Endothelial cell of umbilical vein (primary cell): ENCODE measurements at regions not wholly inside any gene's neighbourhood (a gene's known extent, or its start where the extent isn't known, plus 50 kb on each side); places are given as distances from the start of the nearest gene placed in this dataset.

Experiments used
- BruUV-seq: library from RNA; stranded (reverse); fragments of 400-500 nt; replicated peaks from 2 replicates; lab custom pipeline; 2021; lab: Mats Ljungman, UMichigan
- CTCF ChIA-PET: fragments of 300-600, 350-600 bp; sonication (Branson Sonifier 250); formaldehyde crosslinking; loops from one replicate; lab custom pipeline; 2021; ENCODE audit warnings: antibody characterized with exemption, inconsistent platforms; lab: Charles Lee
- POLR2A ChIA-PET: fragments of 300-600, 350-600 bp; sonication (Branson Sonifier 250); formaldehyde crosslinking; loops from one replicate; lab custom pipeline; 2021; ENCODE audit warnings: antibody characterized with exemption, inconsistent platforms; lab: Charles Lee
- DNase-seq: peaks from one replicate; pipeline ENCODE4 v3.0.0-alpha.2; 2011; ENCODE audit warnings: low read depth, low spot score
- FAIRE-seq: peaks from 2 replicates; lab custom pipeline; 2011; peaks lifted over from hg19 to GRCh38; lab: Jason Lieb, UNC
- H2AFZ ChIP-seq: 2 replicates; pipeline ENCODE4 v1.6.0; 2012; ENCODE audit warnings: low read depth, low read length, control low read depth, inconsistent platforms
- H3K27ac ChIP-seq: 2 replicates; pipeline ENCODE4 v1.5.1; 2011; ENCODE audit warnings: low read depth, mild to moderate bottlenecking, control low read depth, low read length, moderate library complexity; ENCODE audit not compliant: insufficient read depth
- H3K27me3 ChIP-seq, 2 experiments: 2 replicates each; pipeline versions ENCODE4 v1.6.0 to v1.6.1; 2011; ENCODE audit warnings: low read length in 2 of 2, mixed read lengths in 1 of 2; ENCODE audit not compliant: control insufficient read depth in 2 of 2, insufficient read depth in 2 of 2
- H3K36me3 ChIP-seq, 2 experiments: 2 replicates in 1 of 2; 3 replicates in 1 of 2; pipeline ENCODE4 v1.5.1; 2011; ENCODE audit warnings: low read length in 2 of 2, mild to moderate bottlenecking in 1 of 2, moderate library complexity in 1 of 2; ENCODE audit not compliant: control insufficient read depth in 2 of 2, insufficient read depth in 2 of 2; ENCODE audit errors: extremely low read depth in 1 of 2
- H3K4me1 ChIP-seq: 3 replicates; pipeline ENCODE4 v1.5.1; 2011; ENCODE audit warnings: mild to moderate bottlenecking, low read length; ENCODE audit not compliant: control insufficient read depth, insufficient read depth; ENCODE audit errors: extremely low read depth
- H3K4me2 ChIP-seq: 2 replicates; pipeline ENCODE4 v1.6.1; 2011; ENCODE audit warnings: low read length, control low read depth, mixed read lengths; ENCODE audit not compliant: insufficient read depth
- H3K4me3 ChIP-seq, 3 experiments: fragments of 200-600 bp in 1 of 3; sonication (generic), shearing (Covaris generic) in 1 of 3; replicated peaks in 1 of 3; 2 replicates each; pipeline ENCODE4 v1.5.1; 2011 to 2016; ENCODE audit warnings: control low read depth in 3 of 3, low read length in 3 of 3, mild to moderate bottlenecking in 2 of 3, inconsistent platforms in 1 of 3, low read depth in 1 of 3, moderate library complexity in 1 of 3; ENCODE audit not compliant: insufficient read depth in 1 of 3
- H3K79me2 ChIP-seq: 2 replicates; pipeline ENCODE4 v1.6.0; 2012; ENCODE audit warnings: low read length, inconsistent platforms; ENCODE audit not compliant: control insufficient read depth, insufficient read depth
- H3K9ac ChIP-seq: replicated peaks from 2 replicates; pipeline ENCODE3; 2011; ENCODE audit warnings: low read length, control low read depth; ENCODE audit not compliant: insufficient read depth; ENCODE audit errors: extremely low read depth
- H3K9me1 ChIP-seq: replicated peaks from 3 replicates; pipeline ENCODE4 v1.6.0; 2011; ENCODE audit warnings: mild to moderate bottlenecking, low read length; ENCODE audit not compliant: control insufficient read depth, insufficient read depth; ENCODE audit errors: extremely low read depth
- H3K9me3 ChIP-seq: replicated peaks from 2 replicates; pipeline ENCODE4 v1.5.1; 2012; ENCODE audit warnings: low read length, inconsistent platforms; ENCODE audit not compliant: control insufficient read depth, insufficient read depth
- H4K20me1 ChIP-seq: replicated peaks from 2 replicates; pipeline ENCODE3; 2011; ENCODE audit warnings: mild to moderate bottlenecking, low read length; ENCODE audit not compliant: control insufficient read depth, insufficient read depth; ENCODE audit errors: extremely low read depth
- EZH2 ChIP-seq: IDR thresholded peaks from 2 replicates; pipeline ENCODE4 v1.6.1; 2012; ENCODE audit warnings: borderline replicate concordance, low read depth, mild to moderate bottlenecking, moderate library complexity, low read length, inconsistent platforms; ENCODE audit not compliant: severe bottlenecking
- FOS ChIP-seq: IDR thresholded peaks from 2 replicates; pipeline ENCODE4 v1.6.1; 2011; ENCODE audit warnings: mild to moderate bottlenecking, low read length, moderate library complexity, borderline replicate concordance; ENCODE audit not compliant: insufficient read depth
- GATA2 ChIP-seq: IDR thresholded peaks from 2 replicates; pipeline ENCODE4 v1.7.0; 2011; ENCODE audit warnings: low read depth, mild to moderate bottlenecking, moderate library complexity, mixed read lengths, low read length; ENCODE audit not compliant: insufficient read length, insufficient read depth
- JUN ChIP-seq: IDR thresholded peaks from 2 replicates; pipeline ENCODE4 v1.6.1; 2011; ENCODE audit warnings: borderline replicate concordance, low read depth; ENCODE audit not compliant: insufficient read length, insufficient read depth
- MYC ChIP-seq: IDR thresholded peaks from one replicate; pipeline ENCODE4 v1.6.1; 2011; ENCODE audit warnings: mild to moderate bottlenecking, low read depth, low read length
- POLR2A ChIP-seq: IDR thresholded peaks from 2 replicates; pipeline ENCODE4 v1.6.1; 2012; ENCODE audit warnings: low read depth, mild to moderate bottlenecking, control low read depth, low read length
- POLR2AphosphoS5 ChIP-seq: IDR thresholded peaks from 2 replicates; pipeline ENCODE4 v1.6.1; 2012; ENCODE audit warnings: low read depth, mild to moderate bottlenecking, control low read depth, low read length, moderate library complexity; ENCODE audit not compliant: insufficient read depth
- dilution Hi-C: fragments of 300-500 bp; cut with MboI; formaldehyde crosslinking; loops from one replicate; pipeline ENCODE4 v1.15.0; 2019; ENCODE audit warnings: low sequenced_read_pairs; ENCODE audit not compliant: extremely low pct_ligation_motif_present
- intact Hi-C: fragments of 100-400 bp; cut with micrococcal nuclease; formaldehyde crosslinking; loops from one replicate; pipeline ENCODE4 v1.10.0; 2022
- TF ChIP-seq, protein P1 (sequence below), 2 donors: IDR thresholded peaks; 1 replicate in 1 of 2; 2 replicates in 1 of 2; pipeline ENCODE4 v1.5.1; 2011; ENCODE audit warnings: low read length in 2 of 2, mild to moderate bottlenecking in 2 of 2, moderate library complexity in 2 of 2, control low read depth in 1 of 2, inconsistent platforms in 1 of 2, low read depth in 1 of 2; ENCODE audit not compliant: insufficient read depth in 1 of 2; ENCODE audit errors: extremely low read depth in 1 of 2
- TF ChIP-seq, protein P2 (sequence below): IDR thresholded peaks from 2 replicates; pipeline ENCODE4 v1.6.1; 2011; ENCODE audit not compliant: insufficient read depth, insufficient read length

DNA sequence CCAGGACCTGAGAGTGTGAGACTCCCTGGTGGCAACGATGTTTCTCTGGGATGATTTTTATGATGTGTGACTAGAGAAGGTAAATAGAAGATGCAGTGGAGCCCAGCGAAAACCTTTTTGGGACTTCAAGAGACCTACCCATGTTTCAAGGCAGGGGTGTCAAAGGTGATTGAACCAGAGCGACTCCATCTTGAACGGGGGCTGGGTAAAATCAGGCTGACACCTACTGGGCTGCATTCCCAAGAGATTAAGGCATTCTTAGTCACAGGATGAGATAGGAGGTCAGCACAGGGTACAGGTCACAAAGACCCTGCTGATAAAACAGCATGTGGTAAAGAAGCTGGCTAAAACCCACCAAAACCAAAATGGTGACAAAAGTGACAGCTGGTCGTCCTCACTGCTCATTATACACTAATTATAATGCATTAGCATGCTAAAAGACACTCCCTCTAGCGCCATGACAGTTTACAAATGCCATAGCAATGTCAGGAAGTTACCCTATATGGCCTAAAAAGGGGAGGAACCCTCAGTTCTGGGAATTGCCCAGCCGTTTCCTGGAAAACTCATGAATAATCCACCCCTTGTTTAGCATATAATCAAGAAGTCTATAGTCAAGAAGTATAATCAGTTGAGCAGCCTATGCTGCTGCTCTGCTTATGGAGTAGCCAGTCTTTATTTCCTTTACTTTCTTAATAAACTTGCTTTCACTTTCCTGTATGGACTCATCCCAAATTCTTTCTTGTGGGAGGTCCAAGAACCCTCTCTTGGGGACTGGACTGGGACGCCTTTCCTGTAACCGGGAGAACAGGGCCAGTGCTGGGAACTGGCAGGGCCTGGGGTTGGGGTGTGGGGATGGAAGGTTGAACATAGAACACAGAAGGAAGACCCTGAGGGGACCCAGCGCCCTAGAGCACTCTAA is 526.4 kb downstream of the QKI start:
- TF ChIP-seq JUN: no peak
- TF ChIP-seq POLR2AphosphoS5: no peak
- TF ChIP-seq, protein P1, sequence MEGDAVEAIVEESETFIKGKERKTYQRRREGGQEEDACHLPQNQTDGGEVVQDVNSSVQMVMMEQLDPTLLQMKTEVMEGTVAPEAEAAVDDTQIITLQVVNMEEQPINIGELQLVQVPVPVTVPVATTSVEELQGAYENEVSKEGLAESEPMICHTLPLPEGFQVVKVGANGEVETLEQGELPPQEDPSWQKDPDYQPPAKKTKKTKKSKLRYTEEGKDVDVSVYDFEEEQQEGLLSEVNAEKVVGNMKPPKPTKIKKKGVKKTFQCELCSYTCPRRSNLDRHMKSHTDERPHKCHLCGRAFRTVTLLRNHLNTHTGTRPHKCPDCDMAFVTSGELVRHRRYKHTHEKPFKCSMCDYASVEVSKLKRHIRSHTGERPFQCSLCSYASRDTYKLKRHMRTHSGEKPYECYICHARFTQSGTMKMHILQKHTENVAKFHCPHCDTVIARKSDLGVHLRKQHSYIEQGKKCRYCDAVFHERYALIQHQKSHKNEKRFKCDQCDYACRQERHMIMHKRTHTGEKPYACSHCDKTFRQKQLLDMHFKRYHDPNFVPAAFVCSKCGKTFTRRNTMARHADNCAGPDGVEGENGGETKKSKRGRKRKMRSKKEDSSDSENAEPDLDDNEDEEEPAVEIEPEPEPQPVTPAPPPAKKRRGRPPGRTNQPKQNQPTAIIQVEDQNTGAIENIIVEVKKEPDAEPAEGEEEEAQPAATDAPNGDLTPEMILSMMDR (IDR thresholded peaks at IDR 0.05; ENCODE audit: extremely low read depth in 1 of 2, insufficient read depth in 1 of 2, low read depth in 1 of 2, low read length in 2 of 2): no peak
- TF ChIP-seq MYC: no peak
- TF ChIP-seq, protein P2, sequence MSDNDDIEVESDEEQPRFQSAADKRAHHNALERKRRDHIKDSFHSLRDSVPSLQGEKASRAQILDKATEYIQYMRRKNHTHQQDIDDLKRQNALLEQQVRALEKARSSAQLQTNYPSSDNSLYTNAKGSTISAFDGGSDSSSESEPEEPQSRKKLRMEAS: no peak
- no peak for TF ChIP-seq FOS
- TF ChIP-seq POLR2A: no peak
- TF ChIP-seq GATA2: no peak
- TF ChIP-seq EZH2: no peak
- no peaks in the 10 kb centered on the region for H4K20me1 ChIP-seq
- no peak overlapping the region for H3K9ac ChIP-seq
- no peaks in the 10 kb centered on the region for H3K9me1 ChIP-seq
- H3K4me3 ChIP-seq: no peak overlapping the region
- no peaks in the 10 kb centered on the region for H3K36me3 ChIP-seq
- ChIA-PET CTCF (no interaction called here), POLR2A (no interaction called here)
- DNase-seq (no peak), FAIRE-seq (no peak)
- H2AFZ ChIP-seq: no peak overlapping the region
- dilution Hi-C loops (no loop called here), intact Hi-C loops (no loop called here)
- H3K4me1 ChIP-seq: no peaks in the 10 kb centered on the region
- BruUV-seq: no TSS peak
- H3K27me3 ChIP-seq: peaks cover 0 to 2% of the 10 kb centered on the region in 2 experiments
- H3K27ac ChIP-seq: no peak overlapping the region
- H3K79me2 ChIP-seq: no peaks in the 10 kb centered on the region
- no peak overlapping the region for H3K4me2 ChIP-seq
- H3K9me3 ChIP-seq: no peaks in the 10 kb centered on the region
